NCI-H774 (cell line): ENCODE measurements at regions not wholly inside any gene's neighbourhood (a gene's known extent, or its start where the extent isn't known, plus 50 kb on each side); places are given as distances from the start of the nearest gene placed in this dataset.
A peak's percentile ranks its signal among the peaks of the same experiment; 100 is the strongest.

ENCODE experiments used
- DNase-seq: peaks from one replicate; lab custom pipeline; 2025; lab: John Stamatoyannopoulos, UW

DNA sequence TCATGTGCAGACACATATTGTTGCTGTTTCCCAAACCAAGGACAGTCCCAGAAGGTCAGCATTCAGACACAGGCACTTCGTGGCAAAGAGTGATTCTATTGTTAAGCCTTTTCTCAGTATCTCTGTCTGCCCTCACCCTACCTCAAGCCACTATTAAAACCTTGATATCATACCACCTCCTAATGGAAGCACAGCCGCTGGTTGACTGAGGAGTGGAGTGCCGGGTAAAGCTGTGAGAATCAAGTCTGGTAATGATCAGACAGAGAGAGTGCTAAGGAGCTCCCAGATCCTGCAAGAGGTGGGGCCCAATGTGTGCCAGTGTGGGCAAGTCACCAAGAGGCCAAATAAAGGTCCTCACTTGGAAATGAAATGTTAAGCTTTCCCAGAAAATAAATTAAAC lies 819.5 kb downstream of the BCL11A start:
- no peak for DNase-seq

DNA sequence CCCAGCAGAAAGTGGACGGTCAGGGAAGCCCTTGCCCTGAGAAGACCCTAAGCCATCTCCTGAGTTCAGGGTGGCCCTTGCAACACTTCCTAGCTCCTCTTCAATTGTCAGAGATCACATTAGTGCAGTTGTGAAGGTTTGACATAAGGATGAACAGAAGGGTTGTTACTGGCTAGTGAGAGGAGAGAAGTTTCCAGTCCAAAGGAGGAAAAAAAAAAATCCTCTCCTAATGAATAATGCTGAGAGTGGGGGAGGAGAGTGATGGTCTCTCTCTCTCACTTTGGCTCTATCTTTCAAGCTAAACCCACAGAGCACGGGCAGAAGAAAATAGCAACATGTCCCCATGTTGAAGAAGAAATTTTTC lies 819.9 kb downstream of the BCL11A start:
- no peak for DNase-seq

DNA sequence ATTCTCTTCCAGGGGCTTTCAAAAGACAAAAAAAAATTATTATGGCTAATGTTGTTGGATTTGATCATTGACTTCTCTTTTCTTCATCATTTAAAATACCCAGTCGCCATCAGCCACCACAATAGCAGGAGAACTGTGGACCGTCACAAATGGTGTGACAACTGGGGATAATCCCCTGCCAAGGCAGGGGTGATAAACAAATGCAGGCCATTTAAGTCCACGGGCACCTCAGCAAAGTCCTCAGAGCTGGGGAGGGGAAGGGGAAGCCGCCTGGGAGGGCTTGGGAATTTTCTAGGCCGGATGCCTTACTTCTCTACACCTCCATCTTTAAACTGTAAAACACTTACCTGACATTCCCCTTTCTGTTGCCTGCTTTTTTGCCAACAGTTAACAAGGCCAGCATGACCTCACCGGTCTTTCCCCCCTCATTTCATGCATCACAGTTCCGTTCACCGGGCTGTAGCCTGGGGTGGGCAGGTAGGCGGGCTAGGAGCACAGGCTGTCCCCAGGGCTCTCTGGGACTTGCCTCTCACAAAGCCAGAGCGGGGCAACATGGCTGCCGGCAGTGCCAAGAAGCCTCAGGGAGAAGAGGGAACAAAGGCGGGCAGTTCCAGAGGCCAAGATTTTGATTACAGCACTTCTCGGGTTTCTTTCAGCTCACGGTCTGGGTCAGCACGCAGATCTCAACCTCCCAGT lies 820.4 kb downstream of the BCL11A start:
- DNase-seq, result no peak

DNA sequence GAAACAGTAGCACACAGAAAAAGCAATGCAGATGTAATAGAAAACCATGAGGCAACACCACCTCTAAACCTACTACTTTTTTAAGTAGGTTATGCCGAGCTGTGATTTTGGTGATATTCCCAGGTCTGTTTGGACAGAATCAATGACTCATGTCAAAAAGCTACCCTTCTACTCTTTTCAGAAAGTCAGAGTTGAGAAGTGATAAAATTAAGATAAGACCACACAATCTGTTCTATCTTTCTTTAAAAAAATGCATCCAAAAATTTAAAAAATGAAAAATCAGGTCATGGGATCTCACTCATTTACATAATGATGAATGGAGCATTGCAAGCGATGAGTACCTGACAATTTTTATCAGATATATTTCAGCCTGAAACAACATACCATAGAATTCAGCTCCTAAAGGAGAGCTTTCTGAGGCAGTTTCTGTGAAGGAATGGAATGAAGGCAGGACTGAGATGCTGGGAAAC lies 826.3 kb downstream of the BCL11A start:
- DNase-seq, result no peak

DNA sequence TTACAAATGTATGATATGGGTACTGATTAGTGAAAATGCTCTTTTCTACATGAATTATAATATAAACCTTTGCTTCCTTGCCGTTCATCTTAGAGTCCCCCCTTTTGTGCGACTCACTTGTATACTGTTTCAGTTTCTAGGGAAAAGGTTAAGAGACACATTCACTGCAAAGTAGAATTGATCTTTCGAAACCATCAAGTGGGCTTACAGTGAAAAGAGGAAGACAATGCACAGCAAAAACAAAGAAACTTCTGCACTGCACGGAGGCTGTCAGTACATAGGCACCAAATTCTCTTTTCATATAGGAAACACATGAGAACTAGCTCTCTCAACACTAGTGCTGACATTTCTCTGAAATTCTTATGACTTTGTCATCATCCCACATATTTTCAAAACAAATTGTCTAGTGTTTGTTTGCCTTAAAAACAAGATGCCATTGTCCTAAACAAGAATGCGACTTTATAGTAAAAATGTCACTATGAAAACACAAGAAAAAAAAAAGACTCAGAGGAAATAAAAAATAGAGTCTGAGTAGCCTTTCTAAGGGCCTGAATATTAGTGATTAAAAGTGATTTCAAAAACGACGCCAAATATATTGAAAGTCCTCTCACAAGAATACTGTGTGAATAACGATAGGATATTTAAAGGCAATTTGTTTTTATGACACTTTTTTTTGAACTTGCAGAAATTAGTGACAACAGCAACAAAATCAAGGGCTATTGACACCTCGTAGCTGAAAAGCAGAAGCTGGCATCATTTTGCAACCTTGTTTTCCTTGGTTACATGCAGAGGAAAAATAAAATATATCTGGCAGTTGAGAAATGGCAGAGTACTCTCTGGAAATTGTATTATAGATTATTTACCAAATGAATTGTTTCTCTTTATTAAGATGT lies 827.0 kb downstream of the BCL11A start:
- no peak for DNase-seq

DNA sequence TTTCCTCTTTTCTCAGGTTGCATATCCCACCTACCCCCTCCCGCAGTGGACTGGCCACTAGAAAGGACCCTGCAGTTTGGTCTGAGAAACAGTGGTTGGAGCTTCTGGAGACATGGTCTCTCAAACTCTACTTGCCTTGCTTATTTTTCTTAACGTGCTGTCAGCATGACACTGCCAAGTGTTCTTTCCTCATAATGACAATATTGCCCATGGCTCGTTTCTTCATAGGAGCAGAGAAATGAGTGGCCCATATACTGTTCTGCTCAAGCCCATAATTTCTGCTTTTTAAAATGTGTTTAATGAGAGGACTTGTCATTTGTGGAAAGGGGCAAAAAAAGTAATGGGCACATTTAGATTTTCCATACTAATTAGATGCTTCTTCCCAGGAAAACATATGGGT lies 828.7 kb downstream of the BCL11A start:
- DNase-seq, result no peak

DNA sequence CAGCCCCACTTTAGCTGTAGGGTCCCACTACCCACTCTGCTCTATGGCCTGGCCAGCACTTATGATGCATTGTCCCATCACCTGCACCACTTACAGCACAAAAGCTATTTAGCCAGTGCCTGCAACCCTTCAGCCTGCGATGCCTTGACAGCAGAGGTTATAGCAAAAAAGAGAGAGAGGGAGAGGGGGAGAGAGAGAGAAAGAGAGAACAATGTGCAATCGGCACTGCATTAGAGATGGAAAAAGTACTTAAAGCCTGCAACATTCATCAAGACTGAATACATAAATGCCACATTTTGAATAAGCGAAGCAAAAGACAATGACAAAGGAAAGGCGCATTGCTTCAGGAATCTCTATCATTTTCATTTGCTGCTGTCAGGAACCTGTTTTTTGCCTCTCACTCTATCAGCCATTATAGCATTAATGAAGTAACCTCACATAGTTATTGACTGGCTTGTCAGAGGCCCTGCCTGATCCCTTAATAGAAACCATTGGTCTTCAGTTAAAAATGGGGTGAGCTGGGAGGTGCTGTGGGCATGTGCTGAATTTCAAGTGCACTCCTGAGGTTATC lies 833.1 kb downstream of the BCL11A start:
- no peak for DNase-seq

DNA sequence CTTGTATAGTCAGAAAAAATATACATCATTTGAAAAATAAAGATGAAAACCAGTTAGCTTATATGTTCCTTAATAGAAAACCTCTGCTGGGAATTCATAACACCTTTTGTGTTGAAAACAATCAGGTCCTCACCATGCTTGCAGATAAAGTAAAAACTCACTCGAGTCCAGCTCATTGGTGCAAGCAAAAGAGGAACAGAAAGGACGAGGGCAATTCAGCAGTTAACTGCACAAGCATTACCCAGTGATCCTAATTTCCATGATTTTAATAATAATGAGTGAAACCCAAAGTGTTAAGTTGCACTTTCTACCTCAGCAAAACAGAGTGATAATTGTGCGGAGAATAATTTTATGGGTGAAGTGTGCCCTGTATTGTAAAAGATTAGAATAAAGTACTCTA lies 839.9 kb downstream of the BCL11A start:
- DNase-seq, result peak; percentile 61

DNA sequence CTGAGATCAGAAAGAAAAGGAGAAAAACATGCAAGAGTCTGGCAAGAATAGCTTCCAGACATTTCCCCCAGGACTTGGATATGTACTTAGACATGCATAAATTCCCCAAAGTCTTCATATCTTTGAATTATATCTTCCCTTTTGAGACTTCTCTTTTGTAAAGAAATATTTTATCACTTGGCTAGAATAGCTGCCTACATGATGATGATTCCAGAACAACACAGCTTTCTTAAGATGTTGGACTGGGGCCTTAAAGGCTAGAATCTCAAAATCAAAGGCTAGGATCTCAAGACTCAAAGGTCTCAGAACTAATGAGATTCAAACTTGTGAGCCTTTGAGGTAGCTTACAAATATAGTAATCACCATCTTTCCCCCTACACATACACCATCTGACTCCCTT lies 842.3 kb downstream of the BCL11A start:
- DNase-seq, result no peak

DNA sequence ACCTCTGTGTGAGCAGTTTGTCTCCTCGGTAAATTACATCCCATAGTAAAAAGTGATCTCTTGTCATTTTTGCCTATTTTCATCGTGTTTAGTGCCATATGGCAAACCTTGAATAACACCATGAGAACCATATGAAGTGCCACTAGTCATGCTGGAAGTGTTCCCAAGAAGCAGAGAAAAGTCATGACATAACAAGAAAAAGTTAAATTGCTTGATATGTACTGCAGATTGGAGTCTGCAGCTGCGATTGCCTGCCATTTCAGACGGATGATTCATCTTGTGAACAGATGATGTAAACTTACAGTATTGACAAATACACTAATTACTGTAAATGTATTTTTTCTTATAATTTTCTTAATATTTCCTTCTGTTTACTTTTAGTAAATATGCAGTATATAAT lies 846.7 kb downstream of the BCL11A start:
- DNase-seq, result no peak

DNA sequence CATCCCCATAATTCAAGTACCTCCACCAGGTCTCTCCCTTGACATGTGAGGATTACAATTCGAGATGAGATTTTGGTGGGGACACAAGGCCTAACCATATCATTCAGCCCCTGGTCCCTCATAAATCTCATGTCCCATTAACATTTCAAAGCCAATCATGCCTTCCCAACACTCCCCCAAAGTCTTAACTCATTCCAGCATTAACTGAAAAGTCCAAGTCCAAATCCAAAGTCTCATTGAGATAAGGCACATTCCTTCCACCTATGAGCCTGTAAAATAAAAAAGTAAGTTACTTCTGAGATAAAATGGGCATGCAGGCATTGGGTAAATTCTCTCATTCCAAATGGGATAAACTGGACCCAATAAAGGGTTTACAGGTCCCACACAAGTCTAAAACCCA lies 849.7 kb downstream of the BCL11A start:
- no peak for DNase-seq

DNA sequence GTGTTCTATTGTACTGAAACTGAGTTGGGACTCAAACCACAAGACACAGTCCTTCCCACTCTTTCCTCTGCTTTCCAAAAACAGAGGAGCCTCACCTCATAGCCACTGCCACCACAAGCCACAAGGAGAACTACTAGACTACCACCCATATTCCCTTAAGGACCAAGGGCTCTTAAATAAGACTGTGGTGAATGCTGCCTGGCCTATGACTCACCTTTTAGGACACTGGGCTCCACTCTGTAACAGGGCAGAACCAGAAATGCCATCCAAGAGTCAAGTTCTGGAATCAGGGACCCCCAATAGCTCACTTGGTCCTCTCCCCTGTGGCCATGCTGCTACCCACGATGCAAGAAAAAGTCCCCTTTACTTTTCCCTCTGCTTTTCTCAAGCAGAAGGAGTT lies 851.4 kb downstream of the BCL11A start:
- DNase-seq, result no peak

DNA sequence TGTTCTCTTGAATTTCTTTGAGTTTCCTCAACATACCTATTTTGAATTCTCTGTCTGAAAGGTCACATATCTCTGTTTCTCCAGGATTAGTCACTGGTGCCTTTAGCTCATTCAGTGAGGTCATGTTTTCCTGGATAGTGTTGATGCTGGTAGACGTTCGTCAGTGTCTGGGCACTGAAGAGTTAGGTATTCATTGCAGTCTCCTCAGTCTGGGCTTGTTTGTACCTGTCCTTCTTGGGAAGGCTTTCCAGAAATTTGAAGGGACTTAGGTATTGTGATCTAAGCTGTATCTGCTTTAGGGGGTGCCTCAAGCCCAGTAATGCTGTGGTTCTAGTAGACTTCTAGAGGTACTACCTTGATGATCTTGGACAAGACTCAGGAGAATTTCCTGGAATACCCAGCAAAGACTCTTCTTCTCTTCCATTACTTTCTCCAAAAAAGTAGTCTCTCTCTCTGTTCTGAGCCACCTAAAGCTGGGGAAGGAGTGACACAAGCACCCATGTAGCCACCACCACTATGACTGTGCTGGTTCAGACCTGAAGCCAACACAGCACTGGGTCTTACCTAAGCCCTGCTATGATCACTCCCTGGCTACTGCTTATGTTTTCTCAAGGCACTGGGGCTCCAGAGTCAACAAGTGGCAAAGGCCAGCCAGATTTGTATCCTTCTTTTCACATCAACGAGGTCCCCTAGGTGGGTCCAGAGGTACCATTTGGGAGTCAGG lies 852.0 kb downstream of the BCL11A start:
- no peak for DNase-seq

DNA sequence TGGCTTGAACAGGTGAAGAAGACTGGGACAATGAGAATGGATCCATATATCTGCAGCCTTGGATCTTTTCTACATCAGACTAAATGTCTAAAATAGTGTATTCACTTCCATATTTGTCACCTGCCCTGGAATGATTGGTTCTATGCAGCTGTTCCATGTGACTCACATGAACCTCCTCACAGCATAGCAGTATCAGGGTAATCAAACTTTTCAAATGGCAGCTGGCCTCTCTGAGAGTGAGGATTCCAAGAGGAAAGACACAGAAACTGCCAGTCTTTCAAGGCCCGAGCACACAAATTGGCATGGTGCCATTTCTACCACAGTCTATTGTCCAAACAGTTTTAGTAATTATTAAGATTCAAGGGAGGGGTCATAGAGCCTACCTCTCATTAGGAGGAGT lies 859.3 kb downstream of the BCL11A start:
- DNase-seq, result no peak

DNA sequence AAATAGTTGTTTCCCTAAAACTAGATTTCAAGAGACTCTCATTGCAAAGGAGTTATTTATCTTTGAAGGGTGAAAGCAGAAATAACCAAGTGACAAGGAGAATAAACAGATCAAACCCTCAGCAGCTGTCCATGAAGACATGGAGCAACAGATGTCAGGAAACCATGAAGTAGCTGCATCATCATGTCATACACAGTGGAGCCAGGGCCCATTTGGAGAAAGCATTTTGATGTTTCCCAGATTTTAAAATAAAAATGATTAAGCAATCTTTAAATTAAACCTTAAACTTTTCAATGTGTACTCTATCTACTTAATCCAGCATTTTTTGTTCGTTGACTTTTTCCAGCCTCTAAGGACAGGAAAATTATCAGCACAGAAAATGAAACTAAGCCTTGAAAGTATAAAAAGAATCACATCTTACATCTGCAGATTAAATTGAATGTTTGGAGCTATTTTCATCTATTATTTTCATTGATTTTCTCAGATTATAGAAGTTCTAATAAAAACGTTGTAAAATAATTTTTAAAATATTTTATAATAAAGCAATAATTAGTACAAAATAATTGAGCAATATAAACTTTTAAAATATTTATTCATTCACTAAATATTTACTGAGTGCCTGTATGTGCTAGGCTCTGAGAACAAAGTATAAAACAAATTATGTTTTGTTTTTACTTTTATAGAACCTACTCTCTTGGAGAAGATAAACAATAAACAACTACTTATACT lies 860.1 kb downstream of the BCL11A start:
- no peak for DNase-seq

DNA sequence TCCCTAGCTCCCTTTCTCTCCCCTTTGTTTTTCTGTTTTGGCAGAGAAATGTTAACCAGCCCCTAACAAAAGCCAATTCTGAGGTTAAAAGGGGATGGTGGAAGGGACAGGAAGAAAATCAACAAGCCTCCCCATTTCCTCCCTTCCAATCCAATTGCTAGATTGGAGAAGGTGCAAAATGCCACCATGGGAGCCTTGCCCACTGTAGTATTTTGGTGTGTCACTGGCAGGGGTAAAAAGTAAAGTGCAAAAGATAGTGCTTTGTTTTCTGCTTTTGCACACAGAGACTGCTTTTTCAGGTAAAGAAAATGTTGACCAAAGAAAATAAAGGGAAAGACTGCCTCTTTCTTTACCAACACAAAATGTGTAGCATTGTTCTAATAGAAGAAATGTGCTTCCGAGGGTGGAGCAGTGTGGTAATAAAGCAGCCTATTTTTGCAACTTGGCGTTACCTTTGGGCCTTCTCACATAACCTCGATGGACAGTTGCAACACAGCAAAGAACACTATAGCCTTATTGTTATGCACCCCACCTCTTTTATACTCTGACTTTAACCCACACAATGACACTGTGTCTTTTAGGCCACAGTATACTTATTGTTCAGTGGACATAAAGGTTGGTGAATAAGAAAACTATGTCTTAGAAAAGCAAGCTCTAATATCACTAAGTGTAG lies 861.8 kb downstream of the BCL11A start:
- no peak for DNase-seq

DNA sequence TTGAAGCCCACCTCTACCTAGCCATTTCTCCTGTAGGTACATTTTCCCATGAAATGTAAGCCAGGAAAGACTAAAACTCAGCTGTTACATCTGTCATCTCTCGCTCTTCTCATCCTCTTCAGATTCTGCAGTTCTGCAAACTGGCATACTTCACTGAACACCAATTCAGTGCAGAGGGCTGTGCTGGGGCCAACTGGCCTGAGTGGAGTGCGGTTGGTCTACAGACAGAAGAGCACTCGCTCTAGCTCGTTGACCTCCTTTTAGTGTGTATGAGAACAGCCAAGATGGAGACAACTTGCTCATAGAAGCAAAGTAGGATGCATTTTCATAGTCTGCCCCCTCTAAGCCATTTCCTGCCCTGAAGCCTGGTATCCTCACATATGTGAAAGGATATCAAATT lies 862.6 kb downstream of the BCL11A start:
- DNase-seq, result no peak

DNA sequence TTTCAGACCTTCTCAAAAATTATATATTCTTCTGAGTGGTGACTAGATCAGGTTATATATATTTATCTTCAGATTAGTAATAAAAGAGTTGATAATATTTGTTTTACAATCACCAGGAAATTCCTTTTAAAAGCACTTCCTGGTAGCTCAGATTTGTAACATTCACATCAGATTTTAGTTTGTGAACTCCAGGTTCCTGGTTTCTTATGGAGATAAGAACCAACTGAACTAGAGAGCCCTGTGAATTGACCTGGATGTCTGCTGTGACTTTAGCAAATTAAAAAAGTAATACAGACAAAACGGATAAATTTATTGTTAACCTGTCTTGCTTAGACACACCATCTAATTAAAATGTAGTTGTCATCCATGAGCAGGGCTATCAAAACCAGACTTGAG lies 868.7 kb downstream of the BCL11A start:
- DNase-seq, result no peak

DNA sequence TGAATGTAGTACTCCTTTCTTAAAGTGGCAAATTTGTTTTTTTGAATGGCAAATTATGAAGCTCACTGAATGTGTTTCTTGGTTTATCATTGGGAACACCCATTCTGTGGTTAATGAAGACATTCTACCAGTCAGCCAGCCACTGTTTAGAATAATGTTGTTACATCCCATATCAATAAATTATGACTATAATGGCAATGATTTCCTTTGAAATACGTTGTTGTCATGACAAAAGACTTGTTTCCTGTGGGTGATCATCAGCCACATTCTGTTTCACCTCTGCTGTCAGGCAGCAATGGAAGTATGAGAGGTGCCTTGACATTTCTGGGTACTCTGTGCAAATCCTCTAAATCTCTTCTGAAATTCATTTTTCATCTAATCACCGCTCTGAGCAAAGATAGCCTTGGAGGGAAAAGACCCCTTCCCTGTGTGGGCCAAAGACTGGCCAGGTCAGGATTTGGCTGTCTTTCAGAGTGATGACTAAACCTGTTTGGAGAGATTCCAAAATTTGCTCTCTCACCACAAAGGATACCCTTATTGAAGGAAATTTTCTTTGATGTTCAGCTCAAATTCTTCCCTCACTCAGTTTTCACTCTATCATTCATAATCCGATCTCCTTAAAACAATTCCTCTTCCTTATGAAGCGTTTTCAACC lies 869.2 kb downstream of the BCL11A start:
- no peak for DNase-seq

DNA sequence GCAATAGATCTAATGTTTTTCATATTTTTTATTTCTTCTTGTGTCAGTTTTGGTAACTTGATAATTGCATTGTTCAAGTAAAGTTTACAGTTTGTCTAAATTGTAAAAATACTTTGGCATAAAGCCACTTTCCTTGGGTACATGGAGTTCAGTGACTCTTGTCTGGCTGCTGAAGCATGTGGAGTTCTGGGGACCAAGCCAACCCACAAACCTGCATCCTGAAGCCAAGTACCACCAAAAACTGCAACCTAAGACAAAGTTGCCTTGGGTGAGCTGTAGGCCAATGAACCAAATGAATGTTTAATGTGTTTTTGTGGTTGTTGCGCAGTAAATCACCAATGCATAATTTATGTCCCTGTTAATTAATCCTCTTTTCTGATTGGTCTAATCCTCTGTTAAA lies 872.6 kb downstream of the BCL11A start:
- no peak for DNase-seq

DNA sequence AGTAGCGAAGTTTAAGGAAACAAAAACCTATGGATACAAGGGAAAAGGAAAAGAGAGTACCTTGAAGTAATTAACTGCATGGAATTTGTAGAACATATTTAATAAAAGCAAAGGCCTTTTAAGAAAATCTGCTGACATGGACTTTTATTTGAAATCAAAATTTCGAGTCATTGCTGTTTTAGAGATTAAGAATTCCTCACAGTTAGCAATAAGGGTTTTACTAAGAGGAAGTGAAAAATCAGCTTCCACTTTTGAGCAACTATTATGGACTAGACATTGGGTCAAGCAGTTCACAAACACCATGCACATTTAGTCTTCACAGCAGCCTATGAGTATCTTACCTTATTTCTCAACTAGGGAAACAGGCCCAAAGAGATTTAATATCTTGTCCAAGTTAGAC lies 876.3 kb downstream of the BCL11A start:
- no peak for DNase-seq
